AG04450 (cell line): ENCODE measurements at regions not wholly inside any gene's neighbourhood (a gene's known extent, or its start where the extent isn't known, plus 50 kb on each side); places are given as distances from the start of the nearest gene placed in this dataset.

ENCODE experiments used
- CTCF ChIA-PET: fragments of 300-600, 350-600 bp; formaldehyde crosslinking; extraction: SDS; loops from one replicate; lab custom pipeline; 2022; ENCODE audit warnings: antibody characterized with exemption, inconsistent platforms; lab: Charles Lee
- POLR2A ChIA-PET: fragments of 350-600 bp; formaldehyde crosslinking; extraction: SDS; loops from one replicate; lab custom pipeline; 2021; ENCODE audit warnings: antibody characterized with exemption, inconsistent platforms; lab: Yijun Ruan, JAX
- DNase-seq: peaks from one replicate; pipeline ENCODE4 v3.0.0-alpha.2; 2011; ENCODE audit warnings: low read depth, low spot score
- H3K27ac ChIP-seq: one replicate; pipeline ENCODE4 v1.5.1; 2012; ENCODE audit warnings: low read depth, low read length, control low read depth
- H3K27me3 ChIP-seq: one replicate; pipeline ENCODE4 v1.6.0; 2012; ENCODE audit warnings: low read length; ENCODE audit not compliant: control insufficient read depth, insufficient read depth
- H3K4me3 ChIP-seq: 2 replicates; pipeline ENCODE4 v1.5.1; 2011; ENCODE audit warnings: mild to moderate bottlenecking, low read depth, low read length, control low read depth
- H3K9me3 ChIP-seq: 2 replicates; pipeline ENCODE4 v1.5.1; 2012; ENCODE audit warnings: low read length; ENCODE audit not compliant: control insufficient read depth, insufficient read depth
- CTCF ChIP-seq: IDR thresholded peaks from 2 replicates; pipeline ENCODE4 v1.5.1; 2011; ENCODE audit warnings: low read depth, low read length, control low read depth, inconsistent platforms

DNA sequence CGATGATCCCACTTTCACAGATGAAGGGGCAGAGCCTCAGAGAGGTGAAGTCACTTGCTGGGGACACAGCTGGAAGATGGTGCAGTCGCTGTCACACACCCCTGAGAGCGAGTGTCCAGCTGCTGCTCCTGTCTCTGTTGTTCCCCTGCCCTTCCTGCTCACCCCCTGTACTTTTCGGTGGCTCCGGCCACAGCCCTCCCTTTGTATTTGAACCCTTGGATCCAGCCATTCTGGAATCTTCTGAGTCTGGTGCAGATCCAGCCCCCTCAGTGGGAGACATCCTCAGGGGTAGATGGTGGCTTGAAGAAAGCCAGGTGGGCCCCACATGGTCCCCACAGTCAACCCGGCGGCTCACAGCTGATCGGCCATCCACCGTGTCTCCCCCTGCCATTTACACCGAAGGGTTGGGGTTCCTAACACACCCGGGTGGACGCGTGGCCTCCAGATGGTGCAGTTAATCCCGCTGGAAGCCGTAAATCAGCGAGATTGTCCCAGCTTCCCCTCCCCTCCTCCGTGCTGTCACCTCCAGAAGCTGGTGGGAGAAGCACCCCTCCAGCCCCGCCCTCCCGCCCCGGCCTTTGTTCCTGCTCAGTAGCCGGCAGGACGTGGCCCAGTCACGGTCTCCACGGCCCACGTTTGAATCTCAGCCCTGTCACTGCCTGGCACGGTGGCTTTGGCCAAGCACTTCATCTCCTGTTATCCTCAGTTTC, 204.8 kb downstream of the C9orf50 start:
- no peak for DNase-seq
- H3K27ac ChIP-seq: no peak overlapping the region
- no peak overlapping the region for H3K4me3 ChIP-seq
- TF ChIP-seq CTCF: no peak
- H3K27me3 ChIP-seq: no peaks in the 10 kb centered on the region
- CTCF ChIA-PET: no interaction called here
- H3K9me3 ChIP-seq: peaks cover 7% of the 10 kb centered on the region
- POLR2A ChIA-PET: interaction anchor here (1.3 kb wide), 1 partner anchor 44 kb away, joined by 5 read pairs; no protein-coding TSS in a partner anchor

GRCh38 chr9:129414993-129415941, 205.6 kb downstream of the C9orf50 start:
- DNase-seq: no peak
- Histone ChIP-seq H3K9me3 (peaks cover 8% of the 10 kb centered on the region), H3K4me3 (no peak overlapping the region), H3K27ac (peak overlapping the region; percentile 39), H3K27me3 (no peaks in the 10 kb centered on the region)
- CTCF ChIA-PET: no interaction called here
- POLR2A ChIA-PET: interaction anchor here (1.1 kb wide), 1 partner anchor 241 kb away, joined by 3 read pairs; no protein-coding TSS in a partner anchor
- no peak for TF ChIP-seq CTCF

DNA sequence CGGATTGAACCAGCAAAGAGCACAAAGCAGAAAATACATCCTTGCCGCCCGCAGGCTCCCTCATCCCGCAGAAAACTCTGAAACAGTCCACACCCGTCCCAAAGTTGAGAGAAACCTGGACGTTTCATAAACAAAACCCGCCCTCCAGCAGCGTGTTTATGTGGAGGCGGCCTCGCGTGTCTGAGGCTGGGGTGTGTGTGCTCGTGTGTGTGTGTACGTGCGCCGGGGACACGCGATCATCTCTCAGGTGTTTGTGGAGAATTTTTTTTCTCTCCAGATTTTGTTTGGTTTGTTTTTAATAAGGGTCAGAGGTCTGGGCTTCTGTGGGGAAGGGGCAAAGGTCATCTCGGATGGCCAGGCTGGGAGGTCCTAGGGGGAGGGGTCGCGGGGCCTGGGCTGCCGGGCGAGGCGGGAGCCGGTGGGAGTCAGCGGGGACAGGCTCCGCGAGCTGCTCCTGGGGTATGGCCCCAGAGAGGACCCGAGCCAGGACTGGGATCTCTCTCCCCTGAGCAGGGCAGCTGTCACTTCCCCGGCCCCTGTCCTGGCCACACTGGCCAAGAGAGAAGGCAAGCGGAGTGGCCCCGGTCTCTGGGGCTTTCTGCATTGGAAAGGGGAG, 206.4 kb downstream of the C9orf50 start:
- POLR2A ChIA-PET: interaction anchor here (1.1 kb wide), 1 partner anchor 240 kb away, joined by 3 read pairs; no protein-coding TSS in a partner anchor
- H3K27me3 ChIP-seq: no peaks in the 10 kb centered on the region
- CTCF ChIA-PET: no interaction called here
- H3K9me3 ChIP-seq: peaks cover 7% of the 10 kb centered on the region
- H3K4me3 ChIP-seq: peak overlapping the region; percentile 53; the same call in 1 of the 2 replicates
- no peak for DNase-seq
- H3K27ac ChIP-seq: peak overlapping the region; percentile 93
- 0 out of 2 replicates have a peak, but pooled peaks have one; percentile 3 for TF ChIP-seq CTCF

DNA sequence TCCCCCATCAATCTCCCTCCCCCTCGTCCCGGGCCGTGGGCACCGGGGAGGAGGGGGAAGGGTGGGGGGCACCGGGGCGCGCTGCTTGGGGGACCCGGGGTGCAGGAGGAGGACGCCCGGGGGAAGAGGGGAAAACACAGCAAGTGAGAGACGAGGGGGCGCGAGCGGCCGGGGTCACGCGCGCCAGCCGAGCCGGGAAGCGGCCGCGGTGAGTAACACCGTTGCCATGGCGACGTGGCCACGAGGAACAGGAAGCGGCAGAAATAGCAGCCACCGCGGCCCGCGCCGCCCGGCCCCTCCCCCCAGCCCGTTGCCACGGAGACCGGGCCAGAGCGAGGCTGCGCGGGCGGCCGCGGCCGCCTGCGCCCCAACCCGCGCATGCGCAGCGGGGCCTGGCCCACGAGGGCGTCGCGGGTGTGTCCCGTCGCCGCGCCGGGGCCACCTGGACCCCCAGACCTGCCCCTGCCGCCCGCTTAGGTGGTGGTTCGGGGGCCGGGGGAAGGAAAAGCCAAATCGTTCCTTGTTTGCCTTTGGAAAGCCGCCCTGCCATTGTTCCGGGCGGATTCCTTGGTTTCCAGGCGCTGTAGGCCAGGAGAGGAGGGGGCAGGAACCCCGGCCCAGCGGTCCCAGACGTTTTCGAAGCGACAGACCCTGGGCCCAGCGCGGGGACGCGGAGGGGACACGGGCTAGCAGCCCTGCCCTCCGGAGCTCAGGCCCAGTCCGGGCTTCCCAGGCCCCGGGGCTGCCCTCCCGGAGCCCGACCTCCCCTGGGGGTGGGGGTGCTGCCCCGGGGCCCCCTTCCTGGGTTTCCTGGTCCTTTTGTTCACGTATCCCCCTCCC, 207.1 kb downstream of the C9orf50 start:
- no peak for TF ChIP-seq CTCF
- H3K9me3 ChIP-seq: peaks cover 5% of the 10 kb centered on the region
- H3K27me3 ChIP-seq: no peaks in the 10 kb centered on the region
- H3K4me3 ChIP-seq: peak overlapping the region; percentile 53
- ChIA-PET CTCF (no interaction called here), POLR2A (no interaction called here)
- H3K27ac ChIP-seq: peak overlapping the region; percentile 97
- DNase-seq: peak; percentile 87
